HG02623 (cell line): ENCODE measurements at regions not wholly inside any gene's neighbourhood (a gene's known extent, or its start where the extent isn't known, plus 50 kb on each side); places are given as distances from the start of the nearest gene placed in this dataset.

ENCODE experiments used
- ATAC-seq: cut with Tn5 transposase; IDR thresholded peaks from one replicate; pipeline ENCODE4 v1.9.1; 2021; ENCODE audit warnings: moderate library complexity; ENCODE audit not compliant: unreplicated experiment

DNA sequence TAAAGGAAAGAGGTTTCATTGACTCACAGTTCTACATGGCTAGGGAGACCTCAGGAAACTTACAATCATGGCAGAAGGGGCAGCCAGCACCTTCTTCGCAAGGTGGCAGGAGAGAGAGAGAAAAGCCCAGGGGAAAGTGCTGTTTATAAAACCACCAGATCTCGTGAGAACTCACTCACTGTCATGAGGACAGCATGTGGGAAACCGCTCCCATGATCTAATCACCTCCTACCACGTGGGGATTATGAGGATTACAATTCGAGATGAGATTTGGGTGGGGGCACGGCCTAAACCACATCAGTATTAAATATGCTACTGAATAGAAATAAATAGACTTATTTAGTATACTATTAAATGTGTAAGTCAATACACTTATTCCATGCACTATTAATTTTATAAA is 70.6 kb upstream of the TCF21 start:
- ATAC-seq: no peak

DNA sequence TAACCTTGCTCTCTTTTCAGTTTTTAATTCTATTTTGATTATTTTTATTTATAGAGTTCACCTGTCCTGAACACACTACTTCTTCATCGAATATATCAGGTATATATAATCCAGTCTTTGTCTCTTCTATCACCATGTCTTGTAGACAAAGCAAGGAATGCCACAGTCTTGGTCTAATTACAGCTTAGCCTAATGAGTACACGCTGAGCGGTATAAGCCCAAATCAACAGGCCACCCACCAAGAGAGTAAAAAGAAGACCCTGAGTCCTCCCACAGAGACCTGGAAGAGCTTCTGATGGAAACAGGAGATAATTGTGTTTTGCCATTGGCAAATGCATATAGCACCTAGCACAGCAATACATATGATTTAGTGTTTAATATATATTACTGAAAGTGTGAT is 68.7 kb upstream of the TCF21 start:
- ATAC-seq: no peak

DNA sequence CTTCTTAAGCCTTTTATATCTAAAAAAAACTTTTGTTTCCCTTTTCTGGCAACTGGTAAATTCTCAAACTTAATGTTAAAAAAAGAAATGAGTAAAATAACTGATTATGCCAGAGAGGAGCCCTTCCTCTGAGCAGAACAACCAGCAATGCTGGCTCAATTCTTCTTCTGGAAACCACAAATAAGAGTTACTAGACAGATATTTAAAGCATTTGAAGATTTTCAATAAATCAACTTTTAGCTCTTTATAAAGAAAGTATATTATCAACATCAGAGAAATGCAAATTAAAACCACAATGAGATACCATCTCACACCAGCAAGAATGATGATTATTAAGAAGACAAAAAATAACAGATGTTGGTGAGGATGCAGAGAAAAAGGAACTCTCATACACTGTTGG is 61.1 kb upstream of the TCF21 start:
- no peak for ATAC-seq

- ATAC-seq: no peak
Measured at GRCh38 chr6:133833949-133834359, 55.0 kb upstream of the TCF21 start.

- no peak for ATAC-seq
Measured at GRCh38 chr6:133834472-133835170, 54.3 kb upstream of the TCF21 start.

DNA sequence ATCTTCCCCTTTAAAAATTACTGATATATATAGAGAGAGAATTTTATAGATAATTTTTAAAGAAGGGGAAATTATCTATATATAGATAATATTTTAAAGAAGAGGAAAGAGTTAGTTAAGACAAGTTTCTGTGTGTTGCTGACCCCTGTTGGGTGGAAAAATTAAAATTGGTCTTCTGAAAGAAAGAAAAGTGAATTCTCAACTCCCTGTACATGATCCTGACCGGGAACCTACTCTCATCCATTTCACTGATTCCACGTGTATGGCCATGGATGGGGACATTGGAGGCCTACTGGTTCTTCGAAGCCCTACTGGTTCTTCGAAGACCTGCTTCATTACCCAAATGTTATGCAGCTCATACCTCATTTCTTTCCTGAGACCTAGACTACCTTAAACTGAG is 53.0 kb upstream of the TCF21 start:
- ATAC-seq: no peak

DNA sequence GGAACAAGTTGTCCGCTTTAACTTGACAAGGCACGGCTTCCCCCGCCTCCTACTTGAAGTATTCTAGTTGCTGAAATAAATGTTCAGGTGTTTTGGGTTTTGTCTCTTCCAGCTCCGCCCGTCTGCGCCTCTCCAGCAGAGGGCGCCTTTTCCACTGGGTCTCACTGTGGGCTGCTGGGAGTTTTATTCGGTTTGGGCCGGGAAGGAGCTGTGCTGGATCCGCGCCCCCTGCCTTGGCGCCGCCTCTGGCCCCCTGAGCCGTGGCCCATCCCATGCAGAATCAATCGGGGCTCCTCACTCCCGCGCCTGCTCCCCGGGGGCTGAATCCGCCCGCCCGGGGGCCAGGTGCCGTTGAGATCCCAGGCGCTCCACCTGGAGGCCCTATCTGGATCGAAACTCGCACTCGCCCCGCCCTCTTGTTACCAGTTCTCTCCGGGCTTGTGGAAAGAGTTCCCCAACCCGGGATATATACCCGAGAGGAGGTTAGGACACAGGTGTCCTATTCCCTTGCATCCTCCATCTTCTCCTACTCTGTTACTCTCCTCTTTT is 51.0 kb upstream of the TCF21 start:
- peak; percentile 63 for ATAC-seq
